Gastrocnemius medialis (tissue), 4 donors: ENCODE measurements at regions not wholly inside any gene's neighbourhood (a gene's known extent, or its start where the extent isn't known, plus 50 kb on each side); places are given as distances from the start of the nearest gene placed in this dataset.
"Not testable (repeated sequence)": the region's sequence is repeated elsewhere in the genome, so short reads cannot be mapped to it uniquely, and the experiment has no call there.

Source experiments
- ATAC-seq, 2 donors: fragments of 150-250 bp; one replicate each; pipeline ENCODE4 v1.9.1; 2016
- DNase-seq, 2 donors: peaks; one replicate each; pipeline ENCODE4 v3.0.0-alpha.2; 2019
- H3K27ac ChIP-seq, 4 donors: fragments of 200-600 bp; sonication (generic); 1 replicate in 1 of 4; 2 replicates in 3 of 4; pipeline ENCODE4 v1.5.1; 2016 to 2018; ENCODE audit warnings: mild to moderate bottlenecking in 2 of 4, moderate library complexity in 1 of 4
- H3K27me3 ChIP-seq, 3 donors: fragments of 200-600 bp; sonication (generic) in 2 of 3; 1 replicate in 1 of 3; 2 replicates in 2 of 3; pipeline versions ENCODE4 v1.5.1 to v1.6.0; 2016 to 2019; ENCODE audit warnings: mild to moderate bottlenecking in 1 of 3, moderate library complexity in 1 of 3
- H3K36me3 ChIP-seq, 2 donors: fragments of 200-600 bp; sonication (generic) in 1 of 2; one replicate each; pipeline ENCODE4 v1.5.1; 2017 to 2018
- H3K4me1 ChIP-seq, 2 donors: fragments of 200-600 bp; sonication (generic) in 1 of 2; one replicate each; pipeline ENCODE4 v1.5.1; 2016 to 2017; ENCODE audit warnings: mild to moderate bottlenecking in 2 of 2
- H3K4me3 ChIP-seq, 4 donors: fragments of 200-600 bp; sonication (generic) in 3 of 4; 1 replicate in 1 of 4; 2 replicates in 3 of 4; pipeline ENCODE4 v1.5.1; 2016 to 2019; ENCODE audit warnings: mild to moderate bottlenecking in 2 of 4
- H3K9me3 ChIP-seq, 3 donors: fragments of 200-600 bp; sonication (generic) in 2 of 3; 1 replicate in 1 of 3; 2 replicates in 2 of 3; pipeline ENCODE4 v1.5.1; 2016 to 2019
- POLR2A ChIP-seq, 2 donors: fragments of 450-650 bp; IDR thresholded peaks; one replicate each; pipeline ENCODE4 v1.6.1; 2017; ENCODE audit warnings: antibody characterized with exemption in 2 of 2, mild to moderate bottlenecking in 2 of 2, moderate library complexity in 2 of 2
- in situ Hi-C, 4 donors: fragments of 200-750 bp; cut with MboI; loops; one replicate each; pipeline versions ENCODE4 v1.15.0 to v1.8.0; 2017; ENCODE audit warnings: low sequenced_read_pairs in 4 of 4
- intact Hi-C: fragments of 100-400 bp; cut with DNase I; formaldehyde crosslinking; loops from one replicate; pipeline ENCODE4 v1.15.1; 2023; ENCODE audit warnings: low total_unique reads
- TF ChIP-seq, protein P1 (sequence below), 5 experiments: fragments of 450-650 bp in 3 of 5; fragments of 200-600 bp in 2 of 5; sonication (generic) in 2 of 5; IDR thresholded peaks in 4 of 5; conservative IDR thresholded peaks in 1 of 5; 1 replicate in 4 of 5; 2 replicates in 1 of 5; pipeline ENCODE4 v1.5.1; 2016 to 2019; ENCODE audit warnings: antibody characterized with exemption in 5 of 5, mild to moderate bottlenecking in 3 of 5, moderate library complexity in 3 of 5

GRCh38 chr10:46095943-46096342 is 49.9 kb upstream of the MSMB start:
- ATAC-seq, H3K27ac ChIP-seq, DNase-seq, H3K27me3 ChIP-seq, H3K4me3 ChIP-seq, H3K36me3 ChIP-seq, intact Hi-C loops, in situ Hi-C loops, H3K4me1 ChIP-seq, H3K9me3 ChIP-seq: not testable (repeated sequence)

GRCh38 chr10:46096446-46096845 is 50.4 kb upstream of the MSMB start:
- no peaks in the 10 kb centered on the region for H3K4me1 ChIP-seq
- intact Hi-C loops (no loop called here), in situ Hi-C loops (no loop called here)
- TF ChIP-seq, protein P1, sequence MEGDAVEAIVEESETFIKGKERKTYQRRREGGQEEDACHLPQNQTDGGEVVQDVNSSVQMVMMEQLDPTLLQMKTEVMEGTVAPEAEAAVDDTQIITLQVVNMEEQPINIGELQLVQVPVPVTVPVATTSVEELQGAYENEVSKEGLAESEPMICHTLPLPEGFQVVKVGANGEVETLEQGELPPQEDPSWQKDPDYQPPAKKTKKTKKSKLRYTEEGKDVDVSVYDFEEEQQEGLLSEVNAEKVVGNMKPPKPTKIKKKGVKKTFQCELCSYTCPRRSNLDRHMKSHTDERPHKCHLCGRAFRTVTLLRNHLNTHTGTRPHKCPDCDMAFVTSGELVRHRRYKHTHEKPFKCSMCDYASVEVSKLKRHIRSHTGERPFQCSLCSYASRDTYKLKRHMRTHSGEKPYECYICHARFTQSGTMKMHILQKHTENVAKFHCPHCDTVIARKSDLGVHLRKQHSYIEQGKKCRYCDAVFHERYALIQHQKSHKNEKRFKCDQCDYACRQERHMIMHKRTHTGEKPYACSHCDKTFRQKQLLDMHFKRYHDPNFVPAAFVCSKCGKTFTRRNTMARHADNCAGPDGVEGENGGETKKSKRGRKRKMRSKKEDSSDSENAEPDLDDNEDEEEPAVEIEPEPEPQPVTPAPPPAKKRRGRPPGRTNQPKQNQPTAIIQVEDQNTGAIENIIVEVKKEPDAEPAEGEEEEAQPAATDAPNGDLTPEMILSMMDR (IDR thresholded peaks at IDR 0.05 in 4 of 5, conservative IDR thresholded peaks at IDR 0.05 in 1 of 5): no peak
- TF ChIP-seq POLR2A (IDR thresholded peaks at IDR 0.05): no peak
- no peak overlapping the region for H3K4me3 ChIP-seq
- DNase-seq (no peak), ATAC-seq (no peak)
- no peaks in the 10 kb centered on the region for H3K36me3 ChIP-seq
- H3K9me3 ChIP-seq: no peaks in the 10 kb centered on the region
- H3K27me3 ChIP-seq: no peaks in the 10 kb centered on the region
- no peak overlapping the region for H3K27ac ChIP-seq

DNA sequence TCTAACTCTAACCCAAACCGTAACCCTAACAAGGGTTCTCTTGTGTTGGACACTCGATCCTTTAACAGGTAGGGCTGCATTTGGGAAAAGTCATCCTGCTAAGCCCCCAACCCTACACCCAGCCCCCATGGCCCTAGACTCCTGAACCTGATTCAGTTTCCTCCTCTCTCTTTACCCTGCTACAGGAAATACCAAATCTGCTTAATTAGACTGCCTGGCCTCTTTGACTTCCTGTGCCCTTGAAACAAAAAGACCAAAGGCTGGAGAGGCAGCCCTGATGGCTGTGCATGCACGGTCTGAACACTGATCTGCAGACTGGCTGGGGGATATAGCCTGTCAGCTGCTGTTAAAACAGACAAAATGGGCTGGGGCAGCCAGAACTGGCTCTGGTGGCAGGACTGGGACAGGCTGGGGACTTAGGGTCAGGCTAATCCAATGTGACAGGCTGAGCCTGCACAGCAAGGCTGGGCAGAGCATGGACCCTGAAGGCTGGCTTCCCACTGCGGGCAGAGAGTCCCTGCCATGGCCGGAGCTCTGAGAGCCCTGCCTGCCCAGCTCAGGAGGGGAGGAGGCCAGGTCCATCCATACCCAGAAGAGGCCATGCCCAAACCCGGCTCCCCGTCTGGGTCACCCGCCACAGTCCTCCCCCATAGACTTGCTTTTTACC is 51.0 kb upstream of the MSMB start:
- no peaks in the 10 kb centered on the region for H3K4me1 ChIP-seq
- H3K9me3 ChIP-seq: no peaks in the 10 kb centered on the region
- H3K27ac ChIP-seq: no peak overlapping the region
- no peaks in the 10 kb centered on the region for H3K36me3 ChIP-seq
- no peak for ATAC-seq
- no peak for TF ChIP-seq POLR2A (IDR thresholded peaks at IDR 0.05)
- TF ChIP-seq, protein P1 (IDR thresholded peaks at IDR 0.05 in 4 of 5, conservative IDR thresholded peaks at IDR 0.05 in 1 of 5): no peak
- DNase-seq: no peak
- no peaks in the 10 kb centered on the region for H3K27me3 ChIP-seq
- intact Hi-C loops: no loop called here
- in situ Hi-C loops: no loop called here
- no peak overlapping the region for H3K4me3 ChIP-seq

GRCh38 chr10:46097576-46098317 is 51.7 kb upstream of the MSMB start:
- ATAC-seq (no peak), DNase-seq (no peak)
- in situ Hi-C loops (no loop called here), intact Hi-C loops (no loop called here)
- Histone ChIP-seq H3K27ac (no peak overlapping the region), H3K27me3 (no peaks in the 10 kb centered on the region), H3K4me3 (no peak overlapping the region), H3K36me3 (no peaks in the 10 kb centered on the region), H3K4me1 (no peaks in the 10 kb centered on the region), H3K9me3 (no peaks in the 10 kb centered on the region)
- TF ChIP-seq POLR2A (IDR thresholded peaks at IDR 0.05): no peak
- TF ChIP-seq, protein P1 (IDR thresholded peaks at IDR 0.05 in 4 of 5, conservative IDR thresholded peaks at IDR 0.05 in 1 of 5): no peak

DNA sequence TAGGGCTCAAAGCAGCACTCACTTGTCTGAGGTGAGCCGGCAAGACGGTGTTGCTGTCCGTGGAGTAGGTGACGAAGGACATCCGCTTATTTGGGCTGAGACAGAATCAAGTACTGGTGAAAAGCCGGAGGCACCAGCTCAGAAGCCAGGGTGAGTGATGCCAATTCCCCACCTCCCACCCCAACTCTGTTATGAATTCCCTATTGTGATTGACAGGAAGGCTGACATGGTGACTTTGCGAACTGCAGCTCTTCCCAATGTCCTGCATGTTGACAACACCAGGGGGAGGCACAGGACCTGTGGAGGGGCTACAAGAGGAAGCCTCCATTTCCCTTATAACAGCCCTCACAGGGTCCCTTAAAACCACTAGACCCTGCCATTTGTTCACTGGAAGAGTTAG is 52.3 kb upstream of the MSMB start:
- H3K27me3 ChIP-seq: no peaks in the 10 kb centered on the region
- in situ Hi-C loops: no loop called here
- ATAC-seq (no peak), DNase-seq (no peak)
- no peak overlapping the region for H3K27ac ChIP-seq
- intact Hi-C loops: no loop called here
- H3K4me1 ChIP-seq: no peaks in the 10 kb centered on the region
- no peak overlapping the region for H3K4me3 ChIP-seq
- TF ChIP-seq, protein P1 (IDR thresholded peaks at IDR 0.05 in 4 of 5, conservative IDR thresholded peaks at IDR 0.05 in 1 of 5): no peak
- no peak for TF ChIP-seq POLR2A (IDR thresholded peaks at IDR 0.05)
- H3K9me3 ChIP-seq: no peaks in the 10 kb centered on the region
- no peaks in the 10 kb centered on the region for H3K36me3 ChIP-seq

DNA sequence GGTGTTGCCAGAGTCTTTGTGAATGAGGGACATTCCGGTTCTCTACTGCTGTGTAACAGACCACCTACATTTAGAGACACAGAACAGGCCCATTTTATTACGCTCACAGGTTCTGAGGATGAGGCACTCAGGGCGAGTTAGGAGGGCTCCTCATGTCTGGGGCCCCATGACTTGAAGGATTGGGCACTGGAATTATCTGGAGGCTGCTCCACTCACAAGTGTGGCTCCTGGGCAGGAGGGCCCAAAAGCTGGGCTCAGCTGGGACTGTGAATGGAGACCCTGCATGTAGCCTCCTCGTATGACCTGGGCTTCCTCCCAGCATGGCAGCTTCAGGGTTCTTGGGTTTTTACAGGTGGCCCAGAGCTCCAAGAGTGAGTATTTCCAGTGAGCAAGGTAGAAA is 52.9 kb upstream of the MSMB start:
- H3K4me3 ChIP-seq, H3K9me3 ChIP-seq, ATAC-seq, H3K27ac ChIP-seq, DNase-seq, in situ Hi-C loops, intact Hi-C loops, H3K36me3 ChIP-seq, H3K27me3 ChIP-seq, H3K4me1 ChIP-seq: not testable (repeated sequence)
